Thyroid gland (tissue), 4 donors: ENCODE measurements at regions not wholly inside any gene's neighbourhood (a gene's known extent, or its start where the extent isn't known, plus 50 kb on each side); places are given as distances from the start of the nearest gene placed in this dataset.

ENCODE experiments used
- CTCF ChIP-seq, 6 experiments: fragments of 200-600 bp in 3 of 6; fragments of 450-650 bp in 3 of 6; sonication (generic) in 3 of 6; IDR thresholded peaks; one replicate each; pipeline ENCODE4 v1.5.1; 2016 to 2019; ENCODE audit warnings: antibody characterized with exemption in 6 of 6, mild to moderate bottlenecking in 2 of 6, inconsistent platforms in 1 of 6, moderate library complexity in 1 of 6
- POLR2A ChIP-seq, 2 donors: fragments of 450-650 bp; IDR thresholded peaks; one replicate each; pipeline ENCODE4 v1.6.1; 2017; ENCODE audit warnings: antibody characterized with exemption in 2 of 2, mild to moderate bottlenecking in 2 of 2, moderate library complexity in 1 of 2

GRCh38 chr10:36030516-36030915 lies 388.4 kb upstream of the FZD8 start:
- TF ChIP-seq CTCF (IDR thresholded peaks at IDR 0.05), result no peak
- no peak for TF ChIP-seq POLR2A (IDR thresholded peaks at IDR 0.05)
